Activated gamma-delta T cell treated with Interleukin-2 at 50 U/mL for 16 hours (primary cell): ENCODE measurements at regions not wholly inside any gene's neighbourhood (a gene's known extent, or its start where the extent isn't known, plus 50 kb on each side); places are given as distances from the start of the nearest gene placed in this dataset.

ENCODE experiments used
- DNase-seq: peaks from one replicate; pipeline ENCODE4 v3.0.0-alpha.2; 2020

DNA sequence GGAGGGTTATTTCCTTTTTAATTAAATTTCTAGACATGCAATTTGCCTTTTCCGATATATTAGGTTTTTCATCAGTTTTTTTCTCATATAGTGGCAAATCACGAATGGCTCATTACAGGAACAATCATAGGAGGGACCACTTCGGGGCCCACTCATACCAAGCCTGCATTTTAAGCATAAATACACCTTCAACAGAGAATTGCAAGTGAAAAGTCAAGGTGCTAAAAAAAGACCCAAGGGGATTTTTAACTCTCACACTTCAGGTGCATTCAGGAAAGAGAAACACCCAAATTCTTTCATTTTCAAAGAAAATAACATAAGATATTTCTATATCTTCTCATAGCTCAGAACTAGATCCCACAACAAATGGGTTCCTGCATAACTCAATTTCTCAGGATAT, 979.6 kb upstream of the NR2F2 start:
- no peak for DNase-seq

GRCh38 chr15:95352631-95353187, 977.8 kb upstream of the NR2F2 start:
- DNase-seq: no peak

DNA sequence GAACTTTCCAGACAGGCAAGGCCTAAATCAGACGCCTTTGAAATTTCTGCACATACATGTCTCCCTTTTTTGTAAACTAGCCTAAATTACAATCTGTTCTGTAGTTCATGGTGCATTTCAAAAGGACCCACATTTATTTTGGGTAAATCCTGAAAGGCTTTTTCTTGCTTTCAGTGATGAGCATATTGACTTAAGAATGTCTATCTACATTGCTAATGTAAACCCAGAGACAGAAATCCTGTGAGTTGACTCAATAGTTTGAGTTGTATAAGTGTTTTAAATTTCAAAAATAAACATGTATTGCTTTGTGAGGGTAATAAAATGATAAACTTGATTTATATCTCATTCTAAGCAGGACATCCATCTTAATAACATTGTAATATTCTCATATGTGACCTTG, 977.0 kb upstream of the NR2F2 start:
- no peak for DNase-seq

DNA sequence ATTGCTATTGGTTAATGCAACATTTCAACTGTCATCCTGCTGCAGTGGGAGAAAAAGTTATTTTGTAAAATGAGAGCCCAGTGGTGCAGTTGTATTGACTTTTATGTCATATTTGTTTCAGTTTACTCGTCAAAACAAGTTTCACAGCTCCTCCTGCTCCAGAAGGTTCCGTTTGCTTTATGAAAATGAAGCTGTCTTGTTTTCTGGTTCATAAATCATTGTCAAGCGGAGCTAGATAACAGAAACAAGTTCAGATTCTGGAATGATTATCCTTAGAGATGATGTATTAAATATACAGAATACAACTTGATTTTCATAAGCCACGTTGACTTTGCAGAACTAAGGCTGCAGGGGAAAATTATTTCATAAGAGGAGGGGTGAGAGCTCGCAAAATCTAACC, 970.5 kb upstream of the NR2F2 start:
- DNase-seq: no peak

GRCh38 chr15:95362306-95362705, 968.2 kb upstream of the NR2F2 start:
- no peak for DNase-seq

- DNase-seq: no peak
Observed at GRCh38 chr15:95363646-95364045, 966.9 kb upstream of the NR2F2 start.

- DNase-seq: no peak
Observed at GRCh38 chr15:95365511-95366107, 964.9 kb upstream of the NR2F2 start.

DNA sequence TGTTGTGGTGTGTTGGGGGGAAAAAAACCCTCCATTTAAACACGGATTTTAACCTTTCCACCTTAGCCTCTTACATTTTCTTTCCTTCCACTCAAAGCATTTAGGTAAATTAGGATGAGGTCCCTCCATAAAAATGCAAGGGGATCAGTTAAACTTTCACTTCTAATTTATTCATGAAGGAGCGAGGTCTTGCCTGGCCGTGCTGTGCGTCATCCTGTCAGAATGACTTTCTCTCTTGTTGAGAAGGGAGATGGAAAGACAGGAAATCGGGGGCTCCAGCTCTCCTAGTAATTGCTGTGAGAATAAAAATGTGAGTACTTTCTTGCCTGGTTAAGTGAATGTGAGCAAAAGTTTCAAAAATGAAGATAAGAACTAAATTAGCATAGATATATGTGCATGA, 962.3 kb upstream of the NR2F2 start:
- no peak for DNase-seq

GRCh38 chr15:95368755-95369601, 961.5 kb upstream of the NR2F2 start:
- no peak for DNase-seq

GRCh38 chr15:95370291-95370690, 960.2 kb upstream of the NR2F2 start:
- no peak for DNase-seq

- DNase-seq: no peak
Observed at GRCh38 chr15:95371664-95372063, 958.8 kb upstream of the NR2F2 start.

GRCh38 chr15:95375281-95375680, 955.2 kb upstream of the NR2F2 start:
- DNase-seq: no peak

- DNase-seq: no peak
Observed at GRCh38 chr15:95377258-95377852, 953.1 kb upstream of the NR2F2 start.

DNA sequence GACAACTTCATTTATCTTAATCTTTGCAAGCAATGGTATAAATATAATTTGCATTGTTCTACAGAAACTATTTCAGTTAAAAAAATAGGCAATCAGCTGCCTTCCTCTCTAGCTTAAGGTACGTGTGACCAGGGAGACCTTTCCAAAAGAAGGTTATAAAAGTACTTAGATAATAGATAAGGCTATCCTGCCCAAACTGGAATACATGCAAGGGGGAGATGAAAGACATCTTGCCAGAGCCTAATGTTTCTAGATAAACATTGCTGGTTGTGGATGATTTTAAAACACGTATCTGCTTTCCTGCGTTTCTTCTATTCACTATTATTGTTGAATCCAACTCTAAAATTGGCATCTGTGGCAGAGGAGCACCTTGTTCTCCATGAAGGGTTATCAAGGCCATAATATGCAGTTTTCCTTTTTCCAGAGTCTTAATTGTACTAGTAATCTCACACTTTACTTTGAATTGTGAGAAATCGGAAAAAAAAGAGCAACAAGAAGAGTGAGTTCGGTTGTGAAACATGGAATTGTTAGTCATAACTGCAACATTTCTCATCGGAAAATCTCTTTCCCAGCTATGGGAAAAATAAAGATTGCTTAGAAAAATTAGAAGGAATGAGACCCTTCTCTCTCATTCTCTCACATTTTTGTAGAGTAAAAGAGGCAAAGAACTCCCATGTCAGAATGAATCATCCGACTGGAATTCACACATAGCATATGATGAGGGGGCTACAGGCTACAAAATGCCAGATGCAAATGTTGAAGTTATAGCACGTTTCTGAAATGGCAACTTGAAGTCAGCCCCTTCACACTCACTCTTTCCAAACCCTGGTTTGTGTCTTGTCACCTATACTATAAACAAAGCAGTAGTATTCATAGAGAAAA, 936.1 kb upstream of the NR2F2 start:
- DNase-seq: no peak

- no peak for DNase-seq
Observed at GRCh38 chr15:95400428-95400827, 930.1 kb upstream of the NR2F2 start.

DNA sequence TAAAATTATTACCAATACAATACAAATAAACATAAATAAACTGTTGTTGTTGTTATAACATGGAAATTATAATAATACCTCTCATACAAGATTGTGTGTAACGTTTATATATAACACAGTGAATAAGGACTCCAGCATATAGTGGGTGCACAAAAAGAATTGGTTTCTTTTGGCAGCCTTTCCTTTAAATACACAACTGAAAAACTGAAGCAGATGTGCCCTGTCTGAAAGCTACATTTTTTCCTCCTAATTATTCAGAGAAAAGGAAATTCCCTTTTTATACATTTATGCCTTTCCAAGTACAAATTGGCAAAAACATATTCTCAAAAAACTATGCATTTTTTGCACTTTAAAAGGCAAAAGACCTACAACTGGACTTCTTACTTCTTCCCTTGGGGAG, 928.9 kb upstream of the NR2F2 start:
- DNase-seq: no peak

DNA sequence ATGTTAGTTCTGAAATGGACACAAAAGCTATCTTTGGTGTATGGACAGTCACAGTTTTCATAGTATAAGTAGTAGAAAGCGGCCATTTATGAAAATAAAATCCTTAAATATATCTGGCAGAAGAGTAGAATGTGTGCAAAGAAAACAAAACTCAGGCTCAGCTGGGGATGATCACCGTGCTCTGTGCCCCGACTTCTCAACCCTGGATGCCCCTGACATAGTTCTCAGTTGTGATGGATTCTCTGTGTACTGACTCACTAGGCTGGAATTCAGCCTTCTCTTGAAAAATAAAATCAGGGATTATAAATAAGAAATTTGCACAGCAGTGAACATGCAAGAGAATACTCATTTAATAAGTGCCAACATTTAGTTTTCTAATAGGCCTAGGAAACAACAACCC, 925.1 kb upstream of the NR2F2 start:
- DNase-seq: no peak

DNA sequence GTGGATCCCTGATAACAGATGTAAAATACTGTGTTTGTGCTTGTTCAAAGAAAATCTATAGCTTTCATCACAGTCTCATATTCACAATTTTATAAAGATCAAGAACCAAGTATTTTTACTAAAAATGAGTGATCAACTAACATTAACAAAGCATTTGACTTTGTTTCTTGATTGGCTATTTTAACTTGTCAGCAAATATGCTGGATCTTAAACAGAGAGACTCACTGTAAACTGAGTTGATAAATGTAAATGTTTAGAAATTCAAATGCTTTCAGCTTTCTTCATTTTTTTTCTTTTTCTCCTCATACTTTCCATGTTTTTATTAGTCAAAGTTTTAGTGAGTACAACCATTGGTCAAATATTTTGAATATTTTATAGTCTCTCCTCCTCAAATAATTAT, 923.0 kb upstream of the NR2F2 start:
- DNase-seq: no peak

GRCh38 chr15:95409211-95409610, 921.3 kb upstream of the NR2F2 start:
- no peak for DNase-seq

DNA sequence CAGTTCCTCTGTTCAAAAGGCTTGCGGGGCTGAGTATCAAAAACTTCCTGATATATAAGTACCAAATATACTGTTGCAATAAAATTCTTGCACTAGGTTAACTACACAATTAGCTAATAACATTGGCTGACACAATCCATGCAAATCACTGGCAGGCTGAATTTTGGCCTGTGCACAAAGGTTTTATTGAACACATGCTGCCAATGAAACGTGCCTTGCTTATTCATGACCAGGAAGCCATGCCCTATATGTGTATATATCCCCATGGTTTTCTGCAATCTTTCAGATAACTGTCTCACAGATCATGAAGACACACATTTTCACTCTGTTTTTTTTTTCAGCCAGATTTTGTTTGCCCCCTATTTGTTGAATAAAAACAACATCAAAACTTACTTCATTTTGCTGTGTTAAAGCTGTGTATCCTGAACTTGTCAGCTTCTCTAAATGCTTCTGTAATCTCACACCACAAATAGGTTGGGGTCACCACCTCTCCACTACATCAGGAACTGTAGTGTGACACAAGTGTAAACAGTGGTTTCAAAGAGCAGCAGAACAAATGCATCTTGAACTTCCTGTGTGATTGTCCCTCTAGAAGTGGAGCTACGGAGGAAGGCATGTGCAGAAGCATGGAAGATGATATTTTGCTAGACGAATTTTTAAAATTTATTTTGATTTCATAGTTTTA, 920.7 kb upstream of the NR2F2 start:
- DNase-seq: no peak

DNA sequence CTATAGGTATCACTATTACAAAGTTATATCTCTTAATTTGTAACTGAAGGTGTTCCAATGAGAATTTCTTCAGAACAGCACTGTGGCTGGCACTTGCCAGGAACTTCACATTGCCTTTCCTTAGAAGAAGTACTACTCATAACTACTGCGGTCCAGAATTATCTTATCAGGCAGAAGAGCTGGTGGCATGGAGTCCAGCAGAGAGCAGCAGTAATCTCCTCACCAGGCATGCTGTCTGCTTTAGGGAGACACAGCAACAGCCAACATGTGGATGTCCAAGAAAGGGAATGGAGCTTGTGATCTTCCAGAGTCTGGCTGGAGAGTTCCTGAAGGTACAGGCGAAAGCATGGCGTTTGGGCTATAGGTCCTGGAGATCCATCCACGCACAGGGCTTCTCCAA, 919.7 kb upstream of the NR2F2 start:
- no peak for DNase-seq

- no peak for DNase-seq
Observed at GRCh38 chr15:95416576-95416975, 913.9 kb upstream of the NR2F2 start.
